ENCODE measurements at regions not wholly inside any gene's neighbourhood (a gene's known extent, or its start where the extent isn't known, plus 50 kb on each side); places are given as distances from the start of the nearest gene placed in this dataset.

DNA sequence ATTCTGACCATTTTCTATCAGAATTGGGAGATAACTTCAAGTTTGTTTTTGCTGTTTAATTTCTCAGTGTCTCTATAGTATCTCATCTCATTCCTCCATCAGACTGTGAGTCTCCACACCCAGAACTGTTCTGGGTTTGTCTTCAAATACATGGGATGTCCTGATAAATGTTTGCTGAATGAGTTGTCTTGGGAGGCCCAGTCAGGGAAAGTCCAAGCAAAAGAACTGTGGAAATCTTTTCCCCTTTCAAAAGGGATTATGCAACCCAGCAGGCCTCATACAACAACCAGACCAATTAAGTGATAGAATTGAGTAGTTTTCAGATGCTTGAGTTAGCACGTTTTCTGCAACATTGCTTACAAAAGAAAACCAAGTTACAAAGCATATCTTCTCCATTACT lies 324.4 kb downstream of the BRINP1 start:
- Histone ChIP-seq H3K36me3 (no peaks in the 10 kb centered on the region), H3K27me3 (ENCODE audit: insufficient read depth, low read depth, severe bottlenecking) (peaks cover 3% of the 10 kb centered on the region), H3K9me3 (ENCODE audit: severe bottlenecking) (peaks cover 2% of the 10 kb centered on the region), H3K4me3 (ENCODE audit: low read depth, low read length) (no peak overlapping the region), H3K27ac (no peak overlapping the region)
- TF ChIP-seq, protein P1, sequence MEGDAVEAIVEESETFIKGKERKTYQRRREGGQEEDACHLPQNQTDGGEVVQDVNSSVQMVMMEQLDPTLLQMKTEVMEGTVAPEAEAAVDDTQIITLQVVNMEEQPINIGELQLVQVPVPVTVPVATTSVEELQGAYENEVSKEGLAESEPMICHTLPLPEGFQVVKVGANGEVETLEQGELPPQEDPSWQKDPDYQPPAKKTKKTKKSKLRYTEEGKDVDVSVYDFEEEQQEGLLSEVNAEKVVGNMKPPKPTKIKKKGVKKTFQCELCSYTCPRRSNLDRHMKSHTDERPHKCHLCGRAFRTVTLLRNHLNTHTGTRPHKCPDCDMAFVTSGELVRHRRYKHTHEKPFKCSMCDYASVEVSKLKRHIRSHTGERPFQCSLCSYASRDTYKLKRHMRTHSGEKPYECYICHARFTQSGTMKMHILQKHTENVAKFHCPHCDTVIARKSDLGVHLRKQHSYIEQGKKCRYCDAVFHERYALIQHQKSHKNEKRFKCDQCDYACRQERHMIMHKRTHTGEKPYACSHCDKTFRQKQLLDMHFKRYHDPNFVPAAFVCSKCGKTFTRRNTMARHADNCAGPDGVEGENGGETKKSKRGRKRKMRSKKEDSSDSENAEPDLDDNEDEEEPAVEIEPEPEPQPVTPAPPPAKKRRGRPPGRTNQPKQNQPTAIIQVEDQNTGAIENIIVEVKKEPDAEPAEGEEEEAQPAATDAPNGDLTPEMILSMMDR (IDR thresholded peaks at IDR 0.05; ENCODE audit: low read depth, low read length): no peak
- DNase-seq: no peak

DNA sequence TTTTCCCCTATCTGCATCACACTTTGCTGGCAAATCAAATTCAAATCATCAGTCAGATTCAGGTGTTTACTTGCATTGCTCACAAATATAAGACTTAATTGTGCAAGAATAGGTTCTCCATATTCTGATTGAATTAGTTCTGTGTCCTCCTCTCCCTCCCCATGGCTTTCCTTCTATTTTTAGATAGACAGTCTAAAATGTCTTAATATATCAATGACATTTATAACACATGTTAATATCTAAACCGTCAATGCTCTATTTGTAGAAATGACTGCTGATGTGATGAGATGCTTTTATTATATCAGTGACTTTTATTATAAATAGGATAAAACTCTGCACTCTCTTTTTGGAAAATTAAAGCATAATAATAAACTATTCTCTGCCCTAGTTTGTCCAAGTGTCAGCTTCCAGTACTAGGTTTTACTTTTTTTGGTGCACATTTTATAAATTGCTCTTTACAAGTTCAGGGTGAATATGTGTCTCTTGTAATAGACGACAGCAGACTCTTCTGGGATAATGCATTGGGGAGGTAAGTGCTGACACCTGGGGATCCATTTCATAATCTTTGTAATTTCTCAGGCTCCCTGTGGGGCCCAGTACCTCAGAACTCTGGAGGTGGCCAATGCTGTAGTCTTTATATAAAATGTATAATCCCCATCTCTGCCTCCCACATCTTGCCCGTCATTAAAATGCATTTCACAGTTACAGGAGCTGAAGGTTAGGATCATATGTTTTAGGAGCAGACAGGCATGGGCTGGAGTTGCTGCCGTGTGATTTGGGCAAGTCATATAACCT lies 321.5 kb downstream of the BRINP1 start:
- Histone ChIP-seq H3K4me3 (ENCODE audit: low read depth, low read length) (no peak overlapping the region), H3K36me3 (no peaks in the 10 kb centered on the region), H3K9me3 (ENCODE audit: severe bottlenecking) (no peaks in the 10 kb centered on the region), H3K27me3 (ENCODE audit: insufficient read depth, low read depth, severe bottlenecking) (no peaks in the 10 kb centered on the region), H3K27ac (no peak overlapping the region)
- DNase-seq: no peak
- TF ChIP-seq, protein P1 (IDR thresholded peaks at IDR 0.05; ENCODE audit: low read depth, low read length): no peak

DNA sequence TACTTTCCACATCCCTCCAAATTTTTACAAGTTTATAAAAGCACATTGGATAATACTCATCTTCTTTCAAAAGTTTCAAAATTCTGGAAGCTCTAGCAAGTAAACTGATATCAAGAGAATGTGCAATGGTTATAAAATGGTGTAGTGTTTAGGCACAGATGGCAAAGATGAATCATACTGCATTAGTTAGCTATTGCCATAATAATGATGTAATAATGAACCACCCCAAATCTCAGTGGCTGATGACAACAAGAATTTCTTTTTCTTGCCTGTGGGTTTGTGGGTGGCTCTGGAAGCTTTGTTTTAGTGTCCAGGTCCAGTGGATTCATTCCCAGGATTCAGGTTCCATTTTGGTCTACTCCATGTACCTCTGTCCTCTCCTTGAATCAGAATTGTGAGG lies 319.0 kb downstream of the BRINP1 start:
- Histone ChIP-seq H3K27me3 (ENCODE audit: insufficient read depth, low read depth, severe bottlenecking) (peaks cover 4% of the 10 kb centered on the region), H3K9me3 (ENCODE audit: severe bottlenecking) (no peaks in the 10 kb centered on the region), H3K36me3 (no peaks in the 10 kb centered on the region), H3K4me3 (ENCODE audit: low read depth, low read length) (no peak overlapping the region), H3K27ac (no peak overlapping the region)
- TF ChIP-seq, protein P1 (IDR thresholded peaks at IDR 0.05; ENCODE audit: low read depth, low read length): no peak
- no peak for DNase-seq

DNA sequence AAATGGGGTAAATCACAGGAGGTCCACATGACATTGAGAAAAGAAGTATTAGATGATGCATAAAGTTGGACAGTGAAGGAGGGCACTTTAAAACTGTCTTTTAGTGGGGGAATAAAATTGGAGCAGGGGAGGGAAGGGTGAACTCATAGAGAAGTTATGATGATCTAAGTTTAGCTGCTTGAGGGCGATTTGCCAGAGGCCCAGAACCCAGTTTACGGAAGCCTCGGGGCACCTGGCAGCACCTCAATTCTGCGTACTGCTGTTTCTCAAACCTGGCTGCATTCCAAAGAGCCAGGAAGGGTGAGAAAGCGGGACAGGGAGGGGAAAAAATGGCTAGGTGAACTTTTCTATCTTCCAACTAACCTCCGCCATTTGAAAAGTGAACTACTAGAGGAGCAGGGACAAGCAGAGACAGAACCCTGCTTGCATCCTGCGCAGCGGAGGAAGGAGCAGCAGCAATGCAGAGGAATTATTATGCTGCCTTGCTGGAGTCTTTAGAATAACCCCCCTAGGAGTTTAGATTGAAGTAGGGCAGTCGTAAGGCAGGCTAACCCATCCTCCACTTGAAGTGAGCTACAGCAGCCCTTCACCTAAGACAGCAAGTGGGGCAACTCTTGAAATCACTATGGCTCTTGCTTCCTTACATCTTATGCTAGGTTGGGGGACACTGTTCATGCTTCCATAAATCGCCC lies 316.8 kb downstream of the BRINP1 start:
- TF ChIP-seq, protein P1 (IDR thresholded peaks at IDR 0.05; ENCODE audit: low read depth, low read length): no peak
- Histone ChIP-seq H3K27me3 (ENCODE audit: insufficient read depth, low read depth, severe bottlenecking) (peaks cover 10% of the 10 kb centered on the region), H3K36me3 (no peaks in the 10 kb centered on the region), H3K27ac (no peak overlapping the region), H3K9me3 (ENCODE audit: severe bottlenecking) (peaks cover 2% of the 10 kb centered on the region), H3K4me3 (ENCODE audit: low read depth, low read length) (no peak overlapping the region)
- no peak for DNase-seq

DNA sequence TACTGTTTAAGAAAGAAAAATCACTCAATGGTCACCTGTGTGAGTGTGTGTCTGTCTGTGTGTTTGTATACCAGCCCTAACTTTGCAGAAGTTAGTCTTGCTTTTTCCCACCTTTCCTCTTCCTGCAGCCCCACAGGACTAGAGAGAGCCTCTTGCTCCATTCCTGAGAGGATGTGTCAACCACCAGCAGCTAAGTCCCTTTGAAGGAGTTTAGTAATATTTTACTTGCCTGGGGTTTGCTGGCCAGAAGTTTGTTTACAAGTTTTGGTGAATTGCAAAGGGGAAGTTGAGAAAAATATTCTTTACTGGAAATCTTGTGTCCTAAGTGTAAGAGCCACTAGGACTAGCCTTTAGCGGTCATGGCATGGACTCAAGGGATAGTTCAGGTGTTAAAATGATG lies 316.2 kb downstream of the BRINP1 start:
- Histone ChIP-seq H3K4me3 (ENCODE audit: low read depth, low read length) (no peak overlapping the region), H3K27me3 (ENCODE audit: insufficient read depth, low read depth, severe bottlenecking) (peaks cover 15% of the 10 kb centered on the region), H3K27ac (no peak overlapping the region), H3K36me3 (no peaks in the 10 kb centered on the region), H3K9me3 (ENCODE audit: severe bottlenecking) (peaks cover 2% of the 10 kb centered on the region)
- no peak for DNase-seq
- TF ChIP-seq, protein P1 (IDR thresholded peaks at IDR 0.05; ENCODE audit: low read depth, low read length): no peak

Data from WERI-Rb-1 (cell line).